ENCODE measurements at regions not wholly inside any gene's neighbourhood (a gene's known extent, or its start where the extent isn't known, plus 50 kb on each side); places are given as distances from the start of the nearest gene placed in this dataset.

DNA sequence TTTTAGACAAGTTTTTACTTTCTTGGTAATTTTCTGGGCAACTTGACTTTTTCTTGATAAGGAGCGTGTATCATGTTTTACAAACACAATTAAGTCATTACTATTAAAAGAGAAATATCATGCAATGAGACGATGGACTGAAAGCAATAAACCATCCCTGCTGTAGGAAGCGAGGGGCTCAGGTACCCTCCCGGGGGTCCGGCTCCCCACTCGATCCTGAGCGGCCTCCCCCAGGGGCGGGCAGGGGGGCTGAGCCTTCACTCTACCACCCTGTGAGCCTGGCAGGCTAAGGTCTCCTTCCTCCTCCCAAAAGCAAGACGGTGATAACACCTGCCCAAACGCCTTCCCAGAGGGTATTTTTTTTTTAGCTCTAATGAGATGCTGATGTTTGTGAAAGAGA, 51.8 kb upstream of the ADGRA1 start:
- no peak for DNase-seq (ENCODE audit: low spot score)

DNA sequence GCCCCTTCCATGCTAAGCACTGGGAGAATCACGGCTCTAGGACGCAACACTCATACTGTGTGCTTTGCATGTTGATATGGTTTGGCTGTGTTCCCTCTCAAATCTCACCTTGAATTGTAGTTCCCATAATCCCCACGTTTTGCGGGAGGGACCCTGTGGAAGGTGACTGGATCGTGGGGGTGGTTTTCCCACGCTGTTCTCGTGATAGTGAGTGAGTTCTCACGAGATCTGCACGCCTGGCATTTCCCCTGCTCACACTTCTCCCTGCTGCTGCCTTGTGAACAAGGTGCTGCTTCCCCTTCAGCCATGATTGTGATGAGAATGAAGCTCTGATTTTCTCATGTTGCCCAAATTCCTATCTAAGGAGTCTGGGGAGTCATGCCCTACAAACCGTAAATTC, 53.0 kb upstream of the ADGRA1 start:
- DNase-seq (ENCODE audit: low spot score): no peak

DNA sequence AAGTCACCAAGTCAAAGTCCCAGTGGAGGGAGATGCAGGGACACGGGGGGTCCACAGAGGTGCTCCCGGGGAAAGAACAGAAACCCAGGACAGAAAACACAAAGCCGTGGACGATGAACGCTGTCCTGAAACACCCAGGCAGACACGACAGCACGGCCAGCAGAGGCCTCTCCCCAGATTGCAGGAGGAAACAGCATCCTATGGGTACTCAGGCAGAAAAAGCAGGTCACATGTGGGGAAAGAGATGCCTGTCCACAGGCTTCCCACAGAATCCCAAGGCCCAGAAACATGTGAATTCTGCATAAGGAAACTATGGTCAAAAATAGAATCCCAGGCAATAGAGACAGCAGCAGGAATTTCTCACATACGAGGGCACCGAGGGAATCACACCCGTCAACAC, 53.6 kb upstream of the ADGRA1 start:
- no peak for DNase-seq (ENCODE audit: low spot score)

DNA sequence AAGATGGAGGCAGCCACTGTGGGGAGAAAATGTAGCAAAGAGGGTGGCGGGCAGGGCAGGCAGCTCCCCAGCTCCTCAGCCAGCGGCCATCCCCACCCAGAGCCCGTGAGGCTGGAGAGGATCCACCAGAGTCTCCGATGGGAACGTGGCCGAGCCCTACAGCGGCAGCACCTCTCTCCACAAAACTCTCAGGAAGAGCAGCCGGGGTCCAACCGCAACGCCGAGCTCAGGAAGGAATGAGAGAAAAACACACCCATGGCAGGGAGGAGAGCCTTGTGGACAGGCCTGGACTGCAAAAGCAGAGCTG, 54.0 kb upstream of the ADGRA1 start:
- DNase-seq (ENCODE audit: low spot score): no peak

DNA sequence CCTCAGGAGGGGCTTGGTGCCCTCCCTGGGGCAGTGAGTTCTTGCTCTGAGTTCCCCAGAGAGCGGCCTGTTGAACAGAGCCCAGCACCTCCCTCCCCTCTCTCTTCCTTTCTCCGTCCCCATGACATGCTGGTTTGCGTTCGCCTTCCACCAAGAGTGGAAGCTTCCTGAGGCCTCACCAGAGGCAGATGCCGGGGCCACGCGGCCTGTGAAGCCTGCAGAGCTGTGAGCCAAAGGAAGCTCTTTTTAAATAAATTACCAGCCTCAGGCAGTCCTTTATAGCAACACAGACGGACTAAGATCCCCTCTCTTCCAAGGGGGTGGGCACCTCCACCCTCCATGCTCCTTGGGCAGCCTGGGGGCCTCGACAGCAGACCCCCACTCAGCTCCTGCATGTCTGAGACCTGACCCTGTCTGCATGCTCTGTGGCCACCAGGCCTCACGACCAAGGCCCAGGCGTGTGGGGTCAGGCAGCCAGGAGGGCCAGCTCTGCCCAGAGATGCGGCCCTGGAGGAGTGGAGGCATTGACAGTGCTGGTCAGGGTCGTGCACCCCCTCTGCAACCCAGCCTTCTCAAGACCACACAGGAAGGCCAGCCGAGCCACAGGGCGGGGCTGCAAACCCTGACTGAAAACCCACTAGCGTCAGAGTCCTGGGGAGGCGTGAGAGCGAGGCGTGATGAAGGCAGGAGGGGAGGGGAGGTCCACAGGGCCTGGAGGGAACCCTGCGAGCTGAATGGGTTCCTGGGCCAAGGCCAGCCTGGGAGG, 54.6 kb upstream of the ADGRA1 start:
- DNase-seq (ENCODE audit: low spot score): no peak

DNA sequence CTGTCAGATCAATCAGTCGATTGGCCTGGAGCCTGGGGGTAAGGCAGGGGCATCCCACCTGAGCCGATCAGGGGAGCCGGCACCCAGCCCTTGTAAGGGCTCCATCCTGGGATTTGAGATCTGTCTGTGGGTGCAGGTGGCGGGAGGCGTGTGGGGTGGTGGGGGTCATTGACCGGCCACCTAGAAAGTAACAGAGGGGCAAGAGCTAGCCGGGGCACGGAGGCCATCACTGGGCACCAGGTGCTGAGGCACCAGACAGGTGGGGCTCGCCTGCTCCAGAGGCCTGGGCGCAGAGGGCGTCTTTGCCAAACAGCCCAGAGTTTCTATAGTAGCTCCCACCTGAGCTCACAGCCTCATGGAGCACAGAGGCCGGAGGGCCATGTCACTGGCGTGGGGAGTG, 55.5 kb upstream of the ADGRA1 start:
- no peak for DNase-seq (ENCODE audit: low spot score)

DNA sequence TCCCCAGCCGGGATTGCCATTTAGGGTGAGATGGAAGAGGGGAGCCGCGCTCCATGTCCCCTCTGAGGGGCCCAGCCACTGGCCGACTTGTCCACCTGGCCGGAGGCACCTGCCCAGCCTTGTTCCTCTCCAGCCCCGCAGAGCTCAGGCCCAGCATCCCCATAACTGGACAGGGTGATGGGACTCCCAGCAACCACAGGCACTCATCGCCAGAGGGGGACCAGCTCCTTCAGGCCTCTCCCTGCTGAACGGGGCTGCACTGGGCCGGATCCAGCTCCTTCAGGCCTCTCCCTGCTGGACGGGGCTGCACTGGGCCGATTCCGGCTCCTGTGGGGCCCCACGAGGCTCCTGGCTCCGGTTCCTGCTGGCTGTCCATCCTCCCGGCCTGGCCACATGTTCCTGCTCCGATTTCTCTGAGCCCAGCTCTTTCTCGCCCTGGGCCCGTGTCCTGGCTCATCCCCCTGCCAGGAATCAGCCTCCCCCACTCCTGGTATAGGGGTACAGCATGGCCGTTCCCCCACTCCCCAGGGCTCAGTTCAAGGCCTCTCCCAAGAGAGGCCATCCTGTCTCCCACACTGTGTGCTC, 56.1 kb upstream of the ADGRA1 start:
- no peak for DNase-seq (ENCODE audit: low spot score)

DNA sequence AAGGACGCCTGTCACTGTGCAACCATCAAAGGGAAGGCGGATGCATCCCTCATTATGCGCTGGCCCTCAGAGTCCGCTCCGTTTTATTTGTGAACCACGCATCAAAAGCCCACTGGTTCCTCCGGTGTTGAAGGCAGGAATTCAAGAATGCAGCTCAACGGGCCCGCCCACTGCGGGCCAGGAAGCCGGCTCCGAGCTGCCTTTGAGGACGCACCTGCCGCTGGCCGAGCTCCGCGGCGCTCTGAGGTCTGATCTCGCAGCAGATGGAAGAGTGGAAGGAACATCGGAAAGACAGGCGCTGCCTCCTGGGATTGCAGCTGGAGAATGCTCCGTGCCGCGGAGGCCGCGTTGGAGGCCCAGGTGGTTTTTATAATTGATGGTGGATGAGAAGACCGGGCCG, 56.9 kb upstream of the ADGRA1 start:
- DNase-seq (ENCODE audit: low spot score): no peak

DNA sequence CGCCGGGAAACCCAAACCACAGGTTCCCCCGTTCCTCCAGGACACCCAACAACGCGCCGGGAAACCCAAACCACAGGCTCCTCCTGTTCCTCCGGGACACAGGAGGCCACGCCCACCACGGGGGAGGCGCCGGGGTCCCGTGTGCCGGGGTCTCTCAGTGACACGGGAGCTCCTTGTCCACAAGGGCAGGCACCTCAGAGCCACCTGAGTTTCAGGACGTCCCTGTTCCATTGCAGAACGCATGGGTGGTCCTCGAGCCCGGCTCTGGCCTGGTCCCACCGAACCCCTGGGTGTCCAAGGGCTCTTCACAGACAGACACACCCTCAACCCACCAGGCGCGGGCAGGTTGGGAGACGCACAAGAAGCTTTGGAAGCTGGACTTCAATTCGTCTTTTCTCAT, 57.6 kb upstream of the ADGRA1 start:
- DNase-seq (ENCODE audit: low spot score): no peak

DNA sequence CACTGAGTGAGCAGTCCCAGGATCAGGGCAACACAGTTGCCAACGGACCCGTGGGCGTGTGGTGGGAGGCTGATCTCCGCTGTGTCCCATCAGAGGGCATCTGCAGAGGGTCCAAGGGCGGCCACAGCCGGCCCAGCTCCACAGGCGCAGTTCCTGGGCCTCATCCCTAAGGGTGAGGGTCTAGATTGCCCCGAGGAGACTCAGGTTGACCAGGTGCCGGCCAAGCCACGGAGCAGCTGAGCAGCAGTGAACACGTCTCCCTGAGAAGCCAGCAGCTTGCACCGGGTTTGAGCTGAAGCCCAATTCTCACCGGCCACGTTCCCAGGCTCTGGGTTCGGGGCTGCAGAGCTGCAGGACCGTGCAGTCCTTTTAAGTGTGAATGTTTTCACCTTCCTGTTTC, 58.8 kb upstream of the ADGRA1 start:
- no peak for DNase-seq (ENCODE audit: low spot score)

DNA sequence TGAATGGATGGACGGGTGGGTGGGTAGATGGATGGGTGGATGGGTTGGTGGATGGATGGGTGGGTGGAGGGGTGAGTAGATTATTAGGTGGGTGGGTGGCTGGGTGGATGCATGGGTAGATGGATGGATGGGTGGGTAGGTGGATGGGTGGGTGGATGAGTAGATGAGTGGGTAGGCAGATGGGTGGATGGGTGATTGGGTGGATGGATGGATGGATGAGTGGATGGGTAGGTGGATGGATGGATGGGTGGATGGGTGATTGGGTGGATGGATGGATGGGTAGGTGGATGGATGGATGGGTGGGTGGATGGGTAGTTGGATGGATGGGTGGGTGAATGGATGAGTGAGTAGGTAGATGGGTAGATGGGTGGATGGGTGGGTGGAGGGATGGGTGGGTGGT, 59.6 kb upstream of the ADGRA1 start:
- no peak for DNase-seq (ENCODE audit: low spot score)

DNA sequence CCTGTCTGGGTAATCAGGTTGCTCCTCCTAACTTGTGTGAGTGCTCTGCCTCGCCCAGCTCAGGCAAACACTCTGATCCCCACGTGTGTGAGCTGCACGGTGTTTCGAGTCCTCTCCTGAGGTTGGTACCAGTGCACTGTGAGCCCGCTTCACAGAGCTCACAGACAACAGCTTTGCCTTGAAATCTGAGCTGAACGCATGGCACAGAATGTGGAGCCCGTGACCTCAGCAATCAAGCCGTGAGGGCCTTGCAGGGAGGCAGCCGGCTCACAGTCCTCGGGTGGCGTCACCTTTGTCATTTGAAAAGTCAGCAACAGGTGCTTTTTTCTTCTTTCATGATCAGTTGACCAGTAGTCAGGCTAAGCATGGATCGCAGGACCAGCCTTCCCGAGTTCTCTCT, 60.2 kb upstream of the ADGRA1 start:
- DNase-seq (ENCODE audit: low spot score): no peak

DNA sequence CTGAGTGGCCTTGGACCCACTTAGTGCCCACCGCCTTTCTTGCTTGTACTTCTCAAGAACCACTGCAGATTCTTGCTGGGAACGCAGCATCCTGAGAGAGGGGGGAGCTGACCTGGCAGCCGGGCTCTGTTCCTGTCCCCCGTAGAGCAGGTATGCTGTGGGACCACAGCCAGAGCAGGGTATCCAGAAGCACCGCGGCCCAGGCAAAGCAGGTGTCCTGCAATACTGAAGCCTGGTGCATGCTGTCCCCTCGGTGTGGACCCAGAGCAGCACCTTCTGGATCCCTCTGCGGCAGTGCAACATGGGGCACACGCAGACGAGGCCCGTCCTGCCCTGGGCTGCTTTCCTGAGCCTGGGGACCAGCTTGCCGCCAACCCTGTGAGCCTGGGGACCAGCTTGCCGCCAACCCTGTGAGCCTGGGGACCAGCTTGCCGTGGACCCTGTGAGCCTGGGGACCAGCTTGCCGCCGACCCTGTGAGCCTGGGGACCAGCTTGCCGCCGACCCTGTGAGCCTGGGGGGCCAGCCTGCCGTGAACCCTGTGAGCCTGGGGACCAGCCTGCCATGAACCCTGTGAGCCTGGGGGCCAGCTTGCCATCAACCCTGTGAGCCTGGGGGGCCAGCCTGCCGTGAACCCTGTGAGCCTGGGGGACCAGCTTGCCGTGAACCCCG, 60.9 kb upstream of the ADGRA1 start:
- DNase-seq (ENCODE audit: low spot score): no peak

DNA sequence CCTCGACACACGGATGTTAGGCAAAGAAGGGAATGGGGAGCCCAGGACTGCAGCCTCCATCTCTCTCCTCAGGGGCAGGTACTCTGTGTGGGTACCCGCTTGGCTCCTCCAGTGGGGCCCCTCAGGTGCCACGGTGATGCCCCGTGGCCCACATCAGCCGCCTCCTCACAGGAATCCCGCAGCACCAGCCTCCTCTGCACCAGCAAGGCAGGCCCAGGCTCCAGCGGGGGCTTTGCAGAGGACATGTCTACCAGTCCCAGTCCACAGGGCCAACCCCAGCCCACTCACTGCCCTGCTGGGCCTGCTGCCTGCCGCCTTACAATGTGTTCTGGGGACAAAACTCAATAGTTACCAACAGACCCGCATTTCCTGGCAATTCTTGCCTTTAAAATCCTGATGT, 61.6 kb upstream of the ADGRA1 start:
- DNase-seq (ENCODE audit: low spot score): no peak

DNA sequence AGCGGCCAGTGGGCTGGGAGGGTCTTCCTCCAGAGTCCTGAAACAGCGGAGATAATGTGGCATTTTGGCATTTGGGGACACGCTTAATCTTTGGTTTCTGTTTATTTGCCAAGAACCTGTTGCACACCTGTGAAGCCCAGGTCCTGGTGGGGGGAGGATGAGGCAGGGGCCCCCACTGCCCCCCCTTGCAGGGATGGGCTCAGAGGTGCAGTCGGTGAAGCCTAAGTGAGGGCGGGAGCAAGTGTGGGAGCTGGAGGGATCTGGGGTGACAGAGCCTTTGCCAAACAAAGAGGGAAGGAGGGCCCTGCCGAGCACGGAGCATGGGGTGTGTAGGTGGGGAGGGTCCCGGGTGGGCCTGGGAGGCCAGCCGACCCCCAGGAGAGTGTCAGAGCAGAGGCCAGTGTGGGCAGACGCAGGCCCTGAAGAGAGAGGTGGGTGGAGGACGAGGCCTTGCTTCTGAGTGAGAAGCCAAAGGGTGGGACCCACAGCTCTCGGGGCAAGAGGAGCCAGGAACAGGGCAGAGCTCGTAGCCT, 62.1 kb upstream of the ADGRA1 start:
- DNase-seq (ENCODE audit: low spot score): no peak

DNA sequence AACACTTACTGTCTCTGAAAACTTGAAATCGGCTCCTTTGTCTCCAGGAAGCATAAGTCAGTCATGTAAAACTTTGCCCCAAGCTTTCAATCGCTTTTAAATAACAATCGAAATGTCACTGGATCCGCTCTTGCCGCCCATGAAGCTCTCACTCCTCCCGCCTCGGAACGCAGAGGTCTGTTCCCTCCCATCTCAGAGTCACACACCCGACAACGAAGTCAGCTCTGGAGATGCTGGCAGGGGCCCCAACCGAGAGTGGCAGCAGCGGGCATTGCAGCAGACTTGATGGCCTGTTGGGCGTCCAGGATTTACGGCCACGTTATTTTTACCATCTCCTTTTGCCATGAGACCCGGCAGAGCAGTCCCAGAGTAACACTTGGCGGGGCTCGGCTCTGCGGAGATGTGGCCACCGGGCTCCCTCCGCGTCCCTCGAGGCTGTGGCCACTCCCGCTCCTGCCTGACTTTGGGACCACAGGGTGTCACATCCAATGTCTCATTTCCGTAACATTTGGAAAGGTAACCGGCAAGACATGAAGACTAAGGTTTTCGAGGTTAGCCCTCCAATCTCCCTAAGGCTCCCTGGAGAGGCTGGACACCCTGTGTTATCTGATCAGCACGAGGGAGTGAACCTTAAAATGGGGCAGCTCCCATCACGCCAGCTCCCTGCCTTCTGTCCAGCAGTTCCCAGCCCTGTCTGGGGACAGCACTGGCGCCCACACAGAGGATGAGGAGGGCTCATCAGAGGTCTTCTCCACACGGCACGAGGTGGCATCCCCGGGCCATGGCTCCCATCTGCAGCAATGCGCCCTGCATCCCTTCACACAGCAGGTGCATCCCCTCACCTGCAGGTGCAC, 62.8 kb upstream of the ADGRA1 start:
- no peak for DNase-seq (ENCODE audit: low spot score)

DNA sequence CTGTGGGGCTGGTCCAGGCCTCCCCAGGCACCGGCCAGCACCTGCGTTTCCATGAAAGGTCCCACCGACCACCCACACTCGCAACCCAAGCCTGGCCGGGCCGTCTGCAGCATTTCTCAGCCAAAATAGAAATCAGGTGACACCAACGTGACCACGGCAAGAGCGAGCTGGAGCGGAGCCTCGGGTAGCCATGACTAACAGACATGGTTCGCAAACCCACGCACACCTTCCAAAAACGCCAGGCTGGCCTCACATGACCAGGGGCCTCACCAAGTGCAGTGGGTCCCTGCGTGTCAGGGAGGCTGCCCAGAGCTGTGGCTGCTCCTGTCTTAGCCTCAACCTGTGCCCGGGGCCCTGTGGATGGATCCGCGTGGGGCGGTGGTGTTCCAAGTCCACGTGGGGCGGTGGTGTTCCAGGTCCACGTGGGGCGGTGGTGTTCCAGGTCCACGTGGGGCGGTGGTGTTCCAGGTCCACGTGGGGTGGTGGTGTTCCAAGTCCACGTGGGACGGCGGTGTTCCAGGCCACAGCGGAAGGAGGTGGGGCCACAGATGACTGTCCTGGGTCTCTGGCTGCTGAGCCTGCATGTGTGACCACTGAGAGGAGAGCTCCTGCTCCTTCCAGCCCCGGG, 64.4 kb upstream of the ADGRA1 start:
- no peak for DNase-seq (ENCODE audit: low spot score)

DNA sequence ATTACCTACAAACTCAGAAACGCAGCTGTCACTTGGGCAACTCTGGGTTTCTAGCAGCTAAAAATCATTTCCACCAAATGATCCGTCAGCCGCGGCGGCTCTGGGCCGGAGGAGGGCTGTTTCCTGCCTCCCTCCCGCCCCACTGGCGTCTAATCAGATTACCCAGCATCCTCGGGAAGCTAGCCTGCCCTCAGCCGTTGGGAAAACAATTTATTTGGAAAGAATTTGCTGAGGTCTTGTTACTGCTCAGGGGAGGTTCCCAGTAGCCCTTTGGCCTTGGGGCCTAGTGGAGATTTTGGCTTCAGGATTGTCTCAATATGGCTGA, 65.0 kb upstream of the ADGRA1 start:
- no peak for DNase-seq (ENCODE audit: low spot score)

DNA sequence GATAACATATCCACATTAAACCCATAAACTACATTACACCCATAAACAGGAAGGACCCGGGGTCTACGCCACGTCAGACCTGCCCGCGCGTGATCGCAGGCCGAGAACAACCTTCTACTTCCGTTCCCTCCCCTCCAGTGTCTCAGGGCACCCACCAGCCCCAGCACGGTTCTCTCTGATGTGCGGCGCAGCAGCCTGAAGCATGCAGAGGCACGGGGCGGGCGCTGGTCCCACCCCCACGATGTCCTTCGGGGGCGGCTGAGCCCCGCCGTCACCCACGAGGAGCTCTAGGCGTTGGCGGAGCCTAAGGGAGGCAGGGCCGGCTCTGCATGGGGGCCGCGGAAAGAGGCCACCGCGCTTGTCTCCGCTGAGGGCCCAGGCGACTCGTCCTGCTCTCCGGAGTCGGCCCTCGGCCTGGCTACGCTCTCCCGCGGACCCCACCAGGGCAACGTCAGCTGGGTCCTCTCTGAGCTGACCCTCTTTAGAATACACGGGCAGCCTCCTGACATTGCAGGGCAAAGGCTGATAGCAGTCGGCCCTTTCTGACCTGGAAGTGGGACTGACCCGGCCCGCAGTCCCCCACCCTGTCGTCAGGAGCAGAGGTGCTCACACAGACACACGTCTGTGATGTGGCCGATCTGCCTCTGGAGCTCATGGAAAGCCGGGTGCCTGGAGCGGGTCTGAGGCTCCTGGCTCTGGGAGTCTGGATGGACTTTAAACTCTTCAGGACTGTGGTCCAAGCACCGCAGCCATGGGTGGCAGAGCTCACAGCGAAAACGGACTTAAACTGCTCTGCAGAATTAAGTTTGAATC, 65.6 kb upstream of the ADGRA1 start:
- DNase-seq (ENCODE audit: low spot score): no peak

DNA sequence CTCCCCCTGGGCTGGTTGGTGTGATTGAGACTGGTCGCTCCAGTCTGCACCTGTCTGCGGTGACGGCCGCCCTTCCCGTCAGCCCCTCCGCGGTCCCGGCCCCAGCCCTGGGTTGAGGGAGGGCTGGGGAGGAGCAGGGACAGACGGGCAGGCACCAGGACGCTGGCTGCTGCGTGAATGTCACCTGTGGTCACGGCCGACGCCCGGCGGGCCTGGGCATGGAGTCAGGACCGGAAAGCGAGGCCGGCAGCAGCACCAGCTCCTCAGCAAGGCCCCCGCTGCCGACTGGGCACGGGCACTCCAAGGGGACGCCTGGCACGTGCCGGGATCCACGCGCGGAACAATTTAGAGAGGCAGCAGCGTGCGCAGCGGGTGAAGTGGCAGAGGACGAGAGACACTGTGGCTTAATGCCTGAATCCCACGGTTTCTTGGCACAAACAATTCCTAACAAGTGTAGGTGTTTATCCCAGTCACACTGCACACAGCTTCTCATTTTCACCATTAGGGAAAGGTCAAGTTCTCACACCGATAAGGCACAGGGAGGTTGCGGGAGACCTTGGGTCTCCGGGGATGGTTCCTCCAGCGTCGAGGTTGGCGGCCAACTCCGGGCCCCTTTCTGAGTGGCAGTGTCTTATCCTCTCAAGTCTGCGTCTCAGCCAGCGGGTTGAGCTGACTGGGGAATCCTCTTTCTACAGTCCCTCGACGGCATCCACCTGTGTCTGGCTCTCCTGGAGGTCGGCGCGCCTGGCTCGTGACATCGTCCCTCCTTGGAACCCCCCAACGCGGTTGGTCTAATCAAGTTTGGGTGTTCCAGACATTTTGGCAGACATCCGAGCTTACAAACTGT, 66.4 kb upstream of the ADGRA1 start:
- DNase-seq (ENCODE audit: low spot score): no peak

All from A172 (cell line).